ENCODE measurements at regions not wholly inside any gene's neighbourhood (a gene's known extent, or its start where the extent isn't known, plus 50 kb on each side); places are given as distances from the start of the nearest gene placed in this dataset.

- TF ChIP-seq, protein P1, sequence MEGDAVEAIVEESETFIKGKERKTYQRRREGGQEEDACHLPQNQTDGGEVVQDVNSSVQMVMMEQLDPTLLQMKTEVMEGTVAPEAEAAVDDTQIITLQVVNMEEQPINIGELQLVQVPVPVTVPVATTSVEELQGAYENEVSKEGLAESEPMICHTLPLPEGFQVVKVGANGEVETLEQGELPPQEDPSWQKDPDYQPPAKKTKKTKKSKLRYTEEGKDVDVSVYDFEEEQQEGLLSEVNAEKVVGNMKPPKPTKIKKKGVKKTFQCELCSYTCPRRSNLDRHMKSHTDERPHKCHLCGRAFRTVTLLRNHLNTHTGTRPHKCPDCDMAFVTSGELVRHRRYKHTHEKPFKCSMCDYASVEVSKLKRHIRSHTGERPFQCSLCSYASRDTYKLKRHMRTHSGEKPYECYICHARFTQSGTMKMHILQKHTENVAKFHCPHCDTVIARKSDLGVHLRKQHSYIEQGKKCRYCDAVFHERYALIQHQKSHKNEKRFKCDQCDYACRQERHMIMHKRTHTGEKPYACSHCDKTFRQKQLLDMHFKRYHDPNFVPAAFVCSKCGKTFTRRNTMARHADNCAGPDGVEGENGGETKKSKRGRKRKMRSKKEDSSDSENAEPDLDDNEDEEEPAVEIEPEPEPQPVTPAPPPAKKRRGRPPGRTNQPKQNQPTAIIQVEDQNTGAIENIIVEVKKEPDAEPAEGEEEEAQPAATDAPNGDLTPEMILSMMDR (IDR thresholded peaks at IDR 0.05; ENCODE audit: low read length) = no peak
- no peak for TF ChIP-seq EZH2 (IDR thresholded peaks at IDR 0.05; ENCODE audit: borderline replicate concordance, low read length)
Measured at GRCh38 chr7:17168416-17168815, 130.0 kb upstream of the AHR start.
